Breast epithelium (tissue), 3 donors: ENCODE measurements at regions not wholly inside any gene's neighbourhood (a gene's known extent, or its start where the extent isn't known, plus 50 kb on each side); places are given as distances from the start of the nearest gene placed in this dataset.

Experiments
- POLR2AphosphoS5 ChIP-seq, 3 donors: sonication (generic); formaldehyde crosslinking; IDR thresholded peaks; one replicate each; pipeline ENCODE4 v1.6.1; 2017; ENCODE audit warnings: antibody characterized with exemption in 3 of 3
- TF ChIP-seq, protein P1 (sequence below), 3 donors: fragments of 450-650 bp; IDR thresholded peaks; one replicate each; pipeline ENCODE4 v1.5.1; 2016 to 2017; ENCODE audit warnings: antibody characterized with exemption in 3 of 3, mild to moderate bottlenecking in 3 of 3, moderate library complexity in 3 of 3

DNA sequence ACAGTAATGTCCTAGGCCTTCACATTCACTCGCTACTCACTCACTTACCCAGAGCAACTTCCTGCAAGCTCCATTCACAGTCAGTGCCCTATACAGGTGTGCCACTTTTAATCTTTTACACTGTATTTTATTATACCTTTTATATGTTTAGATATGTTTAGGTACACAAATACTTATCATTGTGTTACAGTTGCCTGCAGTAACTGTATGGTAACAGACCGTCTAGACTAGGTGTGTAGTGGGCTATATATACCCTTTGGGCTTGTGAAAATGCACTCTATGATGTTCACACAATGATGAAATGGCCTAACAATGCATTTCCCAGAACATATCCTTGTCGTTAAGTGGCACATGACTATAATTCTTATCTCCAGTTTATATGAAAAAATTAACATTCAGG lies 204.5 kb upstream of the HMCN1 start:
- TF ChIP-seq, protein P1, sequence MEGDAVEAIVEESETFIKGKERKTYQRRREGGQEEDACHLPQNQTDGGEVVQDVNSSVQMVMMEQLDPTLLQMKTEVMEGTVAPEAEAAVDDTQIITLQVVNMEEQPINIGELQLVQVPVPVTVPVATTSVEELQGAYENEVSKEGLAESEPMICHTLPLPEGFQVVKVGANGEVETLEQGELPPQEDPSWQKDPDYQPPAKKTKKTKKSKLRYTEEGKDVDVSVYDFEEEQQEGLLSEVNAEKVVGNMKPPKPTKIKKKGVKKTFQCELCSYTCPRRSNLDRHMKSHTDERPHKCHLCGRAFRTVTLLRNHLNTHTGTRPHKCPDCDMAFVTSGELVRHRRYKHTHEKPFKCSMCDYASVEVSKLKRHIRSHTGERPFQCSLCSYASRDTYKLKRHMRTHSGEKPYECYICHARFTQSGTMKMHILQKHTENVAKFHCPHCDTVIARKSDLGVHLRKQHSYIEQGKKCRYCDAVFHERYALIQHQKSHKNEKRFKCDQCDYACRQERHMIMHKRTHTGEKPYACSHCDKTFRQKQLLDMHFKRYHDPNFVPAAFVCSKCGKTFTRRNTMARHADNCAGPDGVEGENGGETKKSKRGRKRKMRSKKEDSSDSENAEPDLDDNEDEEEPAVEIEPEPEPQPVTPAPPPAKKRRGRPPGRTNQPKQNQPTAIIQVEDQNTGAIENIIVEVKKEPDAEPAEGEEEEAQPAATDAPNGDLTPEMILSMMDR (IDR thresholded peaks at IDR 0.05), result no peak
- TF ChIP-seq POLR2AphosphoS5 (IDR thresholded peaks at IDR 0.05), result no peak
